SH-SY5Y (cell line): ENCODE measurements at regions not wholly inside any gene's neighbourhood (a gene's known extent, or its start where the extent isn't known, plus 50 kb on each side); places are given as distances from the start of the nearest gene placed in this dataset.

Source experiments
- GATA2 ChIP-seq: IDR thresholded peaks from 2 replicates; pipeline ENCODE4 v1.6.1; 2011; ENCODE audit warnings: mild to moderate bottlenecking, low read depth, low read length
- GATA3 ChIP-seq: IDR thresholded peaks from 2 replicates; pipeline ENCODE4 v1.6.1; 2011; ENCODE audit warnings: low read depth, mild to moderate bottlenecking, low read length, moderate library complexity

- TF ChIP-seq GATA2 (no peak), GATA3 (no peak)
These were observed 156.5 kb upstream of the GDF10 start for GRCh38 chr10:47143473-47143872.
